Muscle layer of duodenum (tissue), 2 donors: ENCODE measurements at regions not wholly inside any gene's neighbourhood (a gene's known extent, or its start where the extent isn't known, plus 50 kb on each side); places are given as distances from the start of the nearest gene placed in this dataset.

ENCODE experiments used
- H3K27ac ChIP-seq: one replicate; pipeline ENCODE4 v1.7.0; 2013; ENCODE audit warnings: mild to moderate bottlenecking, low read length
- H3K27me3 ChIP-seq: one replicate; pipeline ENCODE4 v1.7.0; 2013; ENCODE audit warnings: low read depth, mild to moderate bottlenecking, control low read depth, low read length
- H3K36me3 ChIP-seq, 2 donors: one replicate each; pipeline ENCODE4 v1.7.0; 2013; ENCODE audit warnings: low read length in 2 of 2, control low read depth in 1 of 2, mild to moderate bottlenecking in 1 of 2; ENCODE audit not compliant: insufficient read depth in 2 of 2, control insufficient read depth in 1 of 2
- H3K4me1 ChIP-seq, 2 donors: one replicate each; pipeline ENCODE4 v1.7.0; 2013; ENCODE audit warnings: low read length in 2 of 2, mild to moderate bottlenecking in 2 of 2, control low read depth in 1 of 2, moderate library complexity in 1 of 2; ENCODE audit not compliant: insufficient read depth in 2 of 2, control insufficient read depth in 1 of 2
- H3K4me3 ChIP-seq, 2 donors: one replicate each; pipeline ENCODE4 v1.7.0; 2013; ENCODE audit warnings: low read length in 2 of 2, low read depth in 1 of 2, mild to moderate bottlenecking in 1 of 2
- H3K9me3 ChIP-seq, 2 donors: one replicate each; pipeline ENCODE4 v1.7.0; 2013; ENCODE audit warnings: low read length in 2 of 2, control low read depth in 1 of 2, mild to moderate bottlenecking in 1 of 2; ENCODE audit not compliant: control insufficient read depth in 1 of 2
- donor health status: healthy.

DNA sequence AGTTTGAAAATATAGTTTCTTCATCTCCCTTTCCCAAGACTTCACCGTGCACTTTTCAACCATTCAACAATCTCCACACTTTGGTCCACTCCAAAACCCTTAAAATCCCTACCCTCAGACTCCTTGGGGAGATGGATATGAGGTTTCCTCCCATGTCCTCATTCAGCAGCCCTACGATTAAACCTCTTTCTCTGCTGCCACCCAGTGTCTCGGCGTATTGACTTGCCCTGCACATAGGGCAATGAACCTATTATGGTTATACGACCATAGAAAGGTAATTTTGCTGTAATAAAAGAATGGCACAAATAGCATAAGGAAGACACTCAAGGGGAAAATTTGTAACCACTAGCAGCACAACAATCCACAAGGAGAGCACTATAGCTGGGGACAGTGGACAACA, 803.5 kb downstream of the TLE1 start:
- no peaks in the 10 kb centered on the region for H3K27me3 ChIP-seq
- H3K36me3 ChIP-seq: no peaks in the 10 kb centered on the region
- H3K4me3 ChIP-seq: no peak overlapping the region
- H3K4me1 ChIP-seq: no peaks in the 10 kb centered on the region
- no peaks in the 10 kb centered on the region for H3K9me3 ChIP-seq
- H3K27ac ChIP-seq: no peak overlapping the region

GRCh38 chr9:80883826-80884579, 805.3 kb downstream of the TLE1 start:
- H3K4me3 ChIP-seq: no peak overlapping the region

GRCh38 chr9:80883426-80883825, 805.9 kb downstream of the TLE1 start:
- H3K27me3 ChIP-seq: no peaks in the 10 kb centered on the region
- H3K4me3 ChIP-seq: no peak overlapping the region
- no peak overlapping the region for H3K27ac ChIP-seq
- H3K9me3 ChIP-seq: no peaks in the 10 kb centered on the region
- no peaks in the 10 kb centered on the region for H3K36me3 ChIP-seq
- no peaks in the 10 kb centered on the region for H3K4me1 ChIP-seq

More at GRCh38 chr9:80883826-80884579, 805.3 kb downstream of the TLE1 start:
- Histone ChIP-seq H3K36me3 (no peaks in the 10 kb centered on the region), H3K9me3 (no peaks in the 10 kb centered on the region), H3K27ac (no peak overlapping the region), H3K4me1 (no peaks in the 10 kb centered on the region), H3K27me3 (no peaks in the 10 kb centered on the region)

DNA sequence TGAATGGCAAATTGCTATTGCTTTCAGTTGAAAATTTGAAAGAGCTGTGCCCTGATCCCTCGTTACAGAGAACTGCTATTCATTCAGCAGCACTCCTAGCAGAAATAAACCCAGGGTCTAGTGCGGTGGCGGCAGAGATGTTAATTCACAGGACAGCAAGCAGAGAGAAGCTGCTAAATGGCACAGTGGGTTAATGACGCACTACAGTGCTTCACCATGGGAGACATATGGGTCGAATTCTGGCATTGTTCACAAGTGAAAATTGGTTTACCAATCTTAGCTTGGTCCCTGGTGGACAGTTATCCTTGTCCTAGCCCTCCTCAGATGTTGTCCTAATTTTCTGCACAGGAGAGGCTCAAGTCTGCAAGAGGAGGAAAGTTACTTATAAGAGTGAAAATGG, 807.4 kb downstream of the TLE1 start:
- no peak overlapping the region for H3K4me3 ChIP-seq
- no peaks in the 10 kb centered on the region for H3K9me3 ChIP-seq
- no peaks in the 10 kb centered on the region for H3K4me1 ChIP-seq

GRCh38 chr9:80881320-80881719, 808.0 kb downstream of the TLE1 start:
- no peak overlapping the region for H3K27ac ChIP-seq
- no peaks in the 10 kb centered on the region for H3K9me3 ChIP-seq
- H3K4me1 ChIP-seq: no peaks in the 10 kb centered on the region
- H3K4me3 ChIP-seq: no peak overlapping the region
- no peaks in the 10 kb centered on the region for H3K27me3 ChIP-seq
- no peaks in the 10 kb centered on the region for H3K36me3 ChIP-seq

More for the DNA sequence above, 807.4 kb downstream of the TLE1 start:
- no peaks in the 10 kb centered on the region for H3K36me3 ChIP-seq
- no peaks in the 10 kb centered on the region for H3K27me3 ChIP-seq
- no peak overlapping the region for H3K27ac ChIP-seq

DNA sequence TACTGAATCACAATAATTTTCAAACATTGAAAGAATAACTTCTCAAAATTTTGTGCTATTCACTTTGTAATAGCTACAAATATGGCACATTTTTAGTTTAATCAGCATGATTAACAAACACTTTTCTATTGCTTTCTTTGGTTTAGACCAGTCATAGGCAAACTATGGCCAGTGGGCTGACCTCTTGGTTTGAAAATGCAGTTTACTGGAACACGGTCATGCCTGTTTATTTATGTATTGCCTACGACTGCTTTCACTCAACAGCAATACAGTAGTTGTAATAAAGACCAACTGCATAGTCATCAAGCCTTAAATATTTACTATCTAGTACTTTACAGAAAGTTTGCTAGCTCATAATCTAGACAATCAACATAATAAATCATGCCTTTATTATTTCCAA, 810.8 kb downstream of the TLE1 start:
- no peak overlapping the region for H3K4me3 ChIP-seq
- H3K36me3 ChIP-seq: no peaks in the 10 kb centered on the region
- no peaks in the 10 kb centered on the region for H3K4me1 ChIP-seq
- no peak overlapping the region for H3K27ac ChIP-seq
- no peaks in the 10 kb centered on the region for H3K27me3 ChIP-seq
- no peaks in the 10 kb centered on the region for H3K9me3 ChIP-seq

- no peaks in the 10 kb centered on the region for H3K36me3 ChIP-seq
- H3K27ac ChIP-seq: no peak overlapping the region
- no peak overlapping the region for H3K4me3 ChIP-seq
- H3K27me3 ChIP-seq: no peaks in the 10 kb centered on the region
- no peaks in the 10 kb centered on the region for H3K9me3 ChIP-seq
- H3K4me1 ChIP-seq: no peaks in the 10 kb centered on the region
Measured at GRCh38 chr9:80875947-80876346, 813.4 kb downstream of the TLE1 start.

- H3K27me3 ChIP-seq: no peaks in the 10 kb centered on the region
- no peaks in the 10 kb centered on the region for H3K4me1 ChIP-seq
- H3K36me3 ChIP-seq: no peaks in the 10 kb centered on the region
- H3K9me3 ChIP-seq: no peaks in the 10 kb centered on the region
- H3K27ac ChIP-seq: no peak overlapping the region
- H3K4me3 ChIP-seq: no peak overlapping the region
Measured at GRCh38 chr9:80874276-80874675, 815.1 kb downstream of the TLE1 start.

- Histone ChIP-seq H3K4me3 (no peak overlapping the region), H3K27ac (no peak overlapping the region), H3K9me3 (no peaks in the 10 kb centered on the region), H3K4me1 (no peaks in the 10 kb centered on the region), H3K36me3 (no peaks in the 10 kb centered on the region), H3K27me3 (no peaks in the 10 kb centered on the region)
Measured at GRCh38 chr9:80873861-80874260, 815.5 kb downstream of the TLE1 start.

DNA sequence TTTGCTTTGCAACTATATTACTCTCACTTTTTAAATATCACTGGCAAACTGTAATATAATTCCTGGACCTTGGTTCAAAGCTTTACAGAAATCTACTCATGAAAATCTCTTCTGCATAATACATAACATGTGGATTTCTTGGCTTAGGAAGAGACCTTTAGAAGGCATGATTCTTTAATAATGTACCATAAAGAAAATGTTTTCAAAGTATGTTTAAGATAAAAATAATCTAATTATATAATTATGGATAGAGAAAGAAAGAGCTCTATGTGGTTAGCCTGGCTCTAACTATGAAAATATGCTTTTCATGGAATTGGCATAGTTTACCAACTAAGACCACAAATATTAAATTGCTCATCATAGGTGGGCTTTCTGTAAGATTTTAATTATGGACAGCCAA, 817.8 kb downstream of the TLE1 start:
- H3K36me3 ChIP-seq: no peaks in the 10 kb centered on the region
- H3K27me3 ChIP-seq: no peaks in the 10 kb centered on the region
- no peak overlapping the region for H3K27ac ChIP-seq
- H3K4me1 ChIP-seq: no peaks in the 10 kb centered on the region
- H3K4me3 ChIP-seq: no peak overlapping the region
- H3K9me3 ChIP-seq: peaks cover 4% of the 10 kb centered on the region in 2 donors

GRCh38 chr9:80867731-80868130, 821.6 kb downstream of the TLE1 start:
- Histone ChIP-seq H3K36me3 (no peaks in the 10 kb centered on the region), H3K4me3 (no peak overlapping the region), H3K4me1 (no peaks in the 10 kb centered on the region), H3K9me3 (peaks cover 4 to 11% of the 10 kb centered on the region in 2 donors), H3K27ac (no peak overlapping the region), H3K27me3 (no peaks in the 10 kb centered on the region)
